Thyroid gland (tissue), 4 donors: ENCODE measurements at regions not wholly inside any gene's neighbourhood (a gene's known extent, or its start where the extent isn't known, plus 50 kb on each side); places are given as distances from the start of the nearest gene placed in this dataset.
"Not testable (repeated sequence)": the region's sequence is repeated elsewhere in the genome, so short reads cannot be mapped to it uniquely, and the experiment has no call there.

Experiments used
- DNase-seq, 2 donors: peaks; one replicate each; pipeline ENCODE4 v3.0.0-alpha.2; 2019
- H3K27ac ChIP-seq, 3 donors: fragments of 200-600 bp; sonication (generic); 1 replicate in 2 of 3; 2 replicates in 1 of 3; pipeline ENCODE4 v1.5.1; 2016 to 2019; ENCODE audit warnings: mild to moderate bottlenecking in 1 of 3, moderate library complexity in 1 of 3
- H3K27me3 ChIP-seq: fragments of 200-600 bp; sonication (generic); one replicate; pipeline ENCODE4 v1.5.1; 2019
- H3K36me3 ChIP-seq, 2 donors: fragments of 200-600 bp; sonication (generic); one replicate each; pipeline ENCODE4 v1.5.1; 2016 to 2019
- H3K4me1 ChIP-seq, 2 donors: fragments of 200-600 bp; sonication (generic); one replicate each; pipeline ENCODE4 v1.5.1; 2017 to 2019
- H3K4me3 ChIP-seq, 3 donors: fragments of 200-600 bp; sonication (generic); replicated peaks in 1 of 3; 1 replicate in 2 of 3; 2 replicates in 1 of 3; pipeline ENCODE4 v1.5.1; 2016; ENCODE audit warnings: mild to moderate bottlenecking in 1 of 3
- H3K9me3 ChIP-seq: fragments of 200-600 bp; sonication (generic); one replicate; pipeline ENCODE4 v1.5.1; 2017
- CTCF ChIP-seq, 6 experiments: fragments of 200-600 bp in 3 of 6; fragments of 450-650 bp in 3 of 6; sonication (generic) in 3 of 6; IDR thresholded peaks; one replicate each; pipeline ENCODE4 v1.5.1; 2016 to 2019; ENCODE audit warnings: antibody characterized with exemption in 6 of 6, mild to moderate bottlenecking in 2 of 6, inconsistent platforms in 1 of 6, moderate library complexity in 1 of 6
- POLR2A ChIP-seq, 2 donors: fragments of 450-650 bp; IDR thresholded peaks; one replicate each; pipeline ENCODE4 v1.6.1; 2017; ENCODE audit warnings: antibody characterized with exemption in 2 of 2, mild to moderate bottlenecking in 2 of 2, moderate library complexity in 1 of 2
- WGBS, 2 donors: methylation state at CpG; one replicate each; pipeline ENCODE4 v1.1.5; 2017; 5-methylcytosine and 5-hydroxymethylcytosine counted together
- intact Hi-C: fragments of 100-400 bp; cut with DNase I; formaldehyde crosslinking; loops from one replicate; pipeline ENCODE4 v1.15.1; 2023

- WGBS, 2 donors: 81 to 84% methylated on average over 2 of the region's 2 CpGs
- DNase-seq: no peak
- Histone ChIP-seq H3K4me3 (no peak overlapping the region), H3K9me3 (no peaks in the 10 kb centered on the region), H3K27ac (no peak overlapping the region), H3K36me3 (no peaks in the 10 kb centered on the region), H3K4me1 (no peaks in the 10 kb centered on the region), H3K27me3 (no peaks in the 10 kb centered on the region)
- no peak for TF ChIP-seq POLR2A (IDR thresholded peaks at IDR 0.05)
- TF ChIP-seq CTCF (IDR thresholded peaks at IDR 0.05): no peak
- intact Hi-C loops: no loop called here
Measured at GRCh38 chr4:170931321-170931720, 841.6 kb upstream of the AADAT start.

GRCh38 chr4:170888660-170889059, 798.9 kb upstream of the AADAT start:
- no peak for TF ChIP-seq CTCF (IDR thresholded peaks at IDR 0.05)
- TF ChIP-seq POLR2A (IDR thresholded peaks at IDR 0.05): no peak
- Histone ChIP-seq H3K27ac (no peak overlapping the region), H3K36me3 (no peaks in the 10 kb centered on the region), H3K9me3 (no peaks in the 10 kb centered on the region), H3K4me1 (peaks cover 0 to 6% of the 10 kb centered on the region in 2 donors), H3K27me3 (no peaks in the 10 kb centered on the region), H3K4me3 (no peak overlapping the region)
- no peak for DNase-seq
- intact Hi-C loops: no loop called here

DNA sequence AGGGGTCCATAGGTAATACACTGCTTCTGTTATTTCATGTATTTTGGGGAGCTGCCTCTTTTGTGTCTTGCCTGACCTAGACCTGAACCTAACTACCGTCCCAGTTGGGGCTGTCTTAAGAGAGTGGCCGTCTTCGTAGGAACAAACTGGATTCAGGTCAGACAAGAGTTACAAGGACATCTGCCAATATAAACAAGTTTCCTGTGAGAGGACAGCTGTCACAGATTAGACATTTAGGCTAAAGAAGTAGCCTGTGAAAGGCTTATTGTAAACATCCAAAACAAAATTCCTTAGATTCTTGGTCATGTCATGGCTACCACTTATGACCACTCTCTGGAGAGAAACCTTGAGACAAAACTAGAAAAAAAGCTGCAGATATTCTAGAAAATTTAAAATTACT, 797.6 kb upstream of the AADAT start:
- 12 to 27% methylated on average over 3 of the region's 3 CpGs for WGBS, 2 donors
- Histone ChIP-seq H3K27me3 (no peaks in the 10 kb centered on the region), H3K9me3 (no peaks in the 10 kb centered on the region), H3K4me3 (no peak overlapping the region), H3K27ac (no peak overlapping the region), H3K36me3 (no peaks in the 10 kb centered on the region), H3K4me1 (peaks cover 0 to 6% of the 10 kb centered on the region in 2 donors)
- intact Hi-C loops: no loop called here
- TF ChIP-seq CTCF (IDR thresholded peaks at IDR 0.05) (no peak), POLR2A (IDR thresholded peaks at IDR 0.05) (no peak)
- no peak for DNase-seq

DNA sequence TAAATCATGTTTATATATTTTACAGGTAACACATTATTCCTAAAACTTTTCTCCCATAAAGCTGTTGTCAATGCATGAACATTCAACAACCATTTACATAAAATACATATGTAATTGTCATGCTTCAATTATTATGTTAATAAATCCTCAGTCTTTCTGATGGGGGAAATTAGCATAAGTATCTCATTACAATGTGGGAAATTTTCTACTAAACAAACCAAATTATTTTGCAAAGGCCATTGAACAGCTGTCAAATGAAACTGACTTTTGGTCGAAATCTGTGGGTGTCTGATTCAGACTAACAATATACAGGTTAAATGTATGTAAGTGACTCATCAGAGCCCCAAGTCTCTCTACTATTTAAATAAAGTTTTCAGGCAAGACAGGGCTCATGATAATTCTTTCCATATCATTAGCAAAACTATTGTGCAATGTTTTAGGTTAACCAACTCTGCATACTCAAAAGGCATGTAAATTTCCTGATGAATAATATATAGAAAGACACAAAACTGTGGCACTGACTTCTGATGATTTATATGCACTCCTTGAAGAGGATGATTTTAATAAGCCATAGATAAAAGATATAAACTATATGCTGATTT, 795.3 kb upstream of the AADAT start:
- no peak overlapping the region for H3K27ac ChIP-seq
- H3K27me3 ChIP-seq: no peaks in the 10 kb centered on the region
- H3K4me3 ChIP-seq: no peak overlapping the region
- TF ChIP-seq POLR2A (IDR thresholded peaks at IDR 0.05) (no peak), CTCF (IDR thresholded peaks at IDR 0.05) (no peak)
- intact Hi-C loops: no loop called here
- peaks cover 0 to 6% of the 10 kb centered on the region in 2 donors for H3K4me1 ChIP-seq
- 88 to 97% methylated on average over 1 of the region's 1 CpG for WGBS, 2 donors
- no peak for DNase-seq
- H3K36me3 ChIP-seq: no peaks in the 10 kb centered on the region
- H3K9me3 ChIP-seq: no peaks in the 10 kb centered on the region

- H3K9me3 ChIP-seq, H3K4me1 ChIP-seq, H3K27ac ChIP-seq, intact Hi-C loops, H3K4me3 ChIP-seq, H3K36me3 ChIP-seq, H3K27me3 ChIP-seq, DNase-seq: not testable (repeated sequence)
Measured at GRCh38 chr4:170881646-170882045, 791.9 kb upstream of the AADAT start.

DNA sequence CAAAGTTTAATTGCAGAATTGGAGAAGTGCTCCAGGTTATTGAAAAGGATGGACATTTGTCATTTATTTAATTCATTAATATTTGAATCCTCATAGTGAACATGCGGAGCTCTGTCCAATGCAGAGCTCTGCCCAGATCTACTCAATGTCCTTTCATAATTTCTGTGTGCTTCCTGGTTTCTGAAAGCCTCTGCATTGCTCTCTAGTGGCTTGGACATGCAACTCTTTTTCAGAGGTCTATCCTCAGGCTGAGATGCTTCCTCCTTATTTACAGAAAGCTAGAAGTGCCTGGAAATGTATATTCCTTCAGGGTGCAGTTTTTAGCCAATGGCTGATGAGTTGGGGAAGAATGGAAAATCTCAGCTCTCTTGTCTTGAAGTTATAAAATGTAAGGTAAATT, 786.1 kb upstream of the AADAT start:
- intact Hi-C loops: no loop called here
- 88 to 92% methylated on average over 1 of the region's 1 CpG for WGBS, 2 donors
- no peak for DNase-seq
- no peak for TF ChIP-seq CTCF (IDR thresholded peaks at IDR 0.05)
- no peak for TF ChIP-seq POLR2A (IDR thresholded peaks at IDR 0.05)
- H3K4me3 ChIP-seq: no peak overlapping the region
- H3K9me3 ChIP-seq: no peaks in the 10 kb centered on the region
- no peaks in the 10 kb centered on the region for H3K27me3 ChIP-seq
- H3K36me3 ChIP-seq: no peaks in the 10 kb centered on the region
- H3K27ac ChIP-seq: no peak overlapping the region
- H3K4me1 ChIP-seq: no peaks in the 10 kb centered on the region
